ENCODE measurements at regions not wholly inside any gene's neighbourhood (a gene's known extent, or its start where the extent isn't known, plus 50 kb on each side); places are given as distances from the start of the nearest gene placed in this dataset.

DNA sequence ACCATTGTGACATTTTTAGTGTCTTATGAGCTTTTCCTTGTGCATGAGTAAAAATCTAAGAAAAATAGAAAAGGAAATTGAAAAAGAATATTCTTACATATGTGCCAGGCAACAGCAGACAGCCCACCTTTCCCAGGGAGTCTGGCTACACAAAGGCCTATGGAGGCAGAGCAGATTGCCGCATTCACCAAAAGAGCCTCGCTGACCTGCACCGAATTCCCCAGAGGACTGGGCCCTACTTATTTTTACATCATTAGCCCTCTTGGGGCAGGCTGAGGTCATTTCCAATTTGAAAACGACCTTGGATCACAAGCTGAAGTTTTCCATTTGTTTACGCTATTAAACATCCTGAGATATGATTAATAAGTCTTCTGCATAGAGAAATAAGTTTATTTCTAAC is 66.2 kb upstream of the WDR41 start:
- TF ChIP-seq, protein P1, sequence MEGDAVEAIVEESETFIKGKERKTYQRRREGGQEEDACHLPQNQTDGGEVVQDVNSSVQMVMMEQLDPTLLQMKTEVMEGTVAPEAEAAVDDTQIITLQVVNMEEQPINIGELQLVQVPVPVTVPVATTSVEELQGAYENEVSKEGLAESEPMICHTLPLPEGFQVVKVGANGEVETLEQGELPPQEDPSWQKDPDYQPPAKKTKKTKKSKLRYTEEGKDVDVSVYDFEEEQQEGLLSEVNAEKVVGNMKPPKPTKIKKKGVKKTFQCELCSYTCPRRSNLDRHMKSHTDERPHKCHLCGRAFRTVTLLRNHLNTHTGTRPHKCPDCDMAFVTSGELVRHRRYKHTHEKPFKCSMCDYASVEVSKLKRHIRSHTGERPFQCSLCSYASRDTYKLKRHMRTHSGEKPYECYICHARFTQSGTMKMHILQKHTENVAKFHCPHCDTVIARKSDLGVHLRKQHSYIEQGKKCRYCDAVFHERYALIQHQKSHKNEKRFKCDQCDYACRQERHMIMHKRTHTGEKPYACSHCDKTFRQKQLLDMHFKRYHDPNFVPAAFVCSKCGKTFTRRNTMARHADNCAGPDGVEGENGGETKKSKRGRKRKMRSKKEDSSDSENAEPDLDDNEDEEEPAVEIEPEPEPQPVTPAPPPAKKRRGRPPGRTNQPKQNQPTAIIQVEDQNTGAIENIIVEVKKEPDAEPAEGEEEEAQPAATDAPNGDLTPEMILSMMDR (IDR thresholded peaks at IDR 0.05): no peak
- no peak for TF ChIP-seq EZH2 (IDR thresholded peaks at IDR 0.05)
